ENCODE measurements at regions not wholly inside any gene's neighbourhood (a gene's known extent, or its start where the extent isn't known, plus 50 kb on each side); places are given as distances from the start of the nearest gene placed in this dataset.
A peak's percentile ranks its signal among the peaks of the same experiment; 100 is the strongest.

DNA sequence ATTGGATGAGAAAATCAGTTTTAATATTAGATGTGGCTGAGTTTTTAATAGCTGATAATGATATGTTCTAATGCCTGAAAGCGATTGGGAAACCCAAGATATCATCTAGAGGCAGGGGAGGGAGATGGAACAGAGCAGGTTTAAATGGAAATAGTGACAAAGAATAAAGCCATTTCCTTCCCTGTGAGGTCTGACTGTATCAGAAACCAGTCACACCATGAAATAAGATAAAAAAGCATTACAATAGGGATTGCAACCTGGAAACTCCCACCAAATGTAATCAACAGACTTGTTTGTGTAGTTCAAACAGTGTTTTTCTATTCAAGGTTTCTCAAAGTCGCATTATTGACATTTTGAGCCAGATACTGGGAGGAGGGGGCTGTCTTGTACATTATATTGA lies 110.1 kb upstream of the SMIM23 start:
- peaks cover 0 to 4% (median 0%) of the 10 kb centered on the region in 5 experiments for H3K9me3 ChIP-seq (ENCODE audit: control extremely low read depth in 1 of 5, control insufficient read depth in 4 of 5, insufficient read depth in 2 of 5, low read depth in 1 of 5, low read length in 4 of 5)
- H3K4me3 ChIP-seq (ENCODE audit: control insufficient read depth in 1 of 7, extremely low read depth in 1 of 7, insufficient read depth in 4 of 7, low read depth in 2 of 7, low read length in 6 of 7), result no peak overlapping the region
- 90% methylated on average over 2 of the region's 2 CpGs for WGBS (ENCODE audit: insufficient coverage)
- no peak for DNase-seq
- POLR2A ChIA-PET, result no interaction called here
- H3K36me3 ChIP-seq (ENCODE audit: control insufficient read depth in 4 of 4, insufficient read depth in 4 of 4, low read length in 3 of 4), result no peaks in the 10 kb centered on the region
- CTCF ChIA-PET, result no interaction called here
- H3K4me1 ChIP-seq (ENCODE audit: control extremely low read depth in 1 of 4, control insufficient read depth in 4 of 4, insufficient read depth in 4 of 4, low read length in 3 of 4), result peaks cover 0 to 2% (median 0%) of the 10 kb centered on the region in 4 experiments
- H3K27ac ChIP-seq (ENCODE audit: insufficient read depth in 1 of 2, low read depth in 1 of 2, low read length in 2 of 2, poor library complexity in 1 of 2, severe bottlenecking in 2 of 2), result no peak overlapping the region
- no peaks in the 10 kb centered on the region for H3K27me3 ChIP-seq (replicated peaks in 2 of 5; ENCODE audit: control insufficient read depth in 4 of 5, insufficient read depth in 5 of 5, low read length in 4 of 5)

GRCh38 chr5:171676286-171676944 lies 109.2 kb upstream of the SMIM23 start:
- H3K4me3 ChIP-seq (ENCODE audit: control insufficient read depth in 1 of 7, extremely low read depth in 1 of 7, insufficient read depth in 4 of 7, low read depth in 2 of 7, low read length in 6 of 7), result no peak overlapping the region
- CTCF ChIA-PET, result interaction anchor here (0.6 to 2.0 kb wide), 4 partner anchors 18 to 223 kb away, joined by 3 to 6 read pairs (median 4); no protein-coding TSS in a partner anchor

GRCh38 chr5:171678646-171679045 lies 107.0 kb upstream of the SMIM23 start:
- ChIA-PET CTCF (interaction anchor here (1.1 to 2.3 kb wide), 4 partner anchors 10 to 163 kb away, joined by 3 to 5 read pairs (median 3); no protein-coding TSS in a partner anchor), POLR2A (no interaction called here)
- H3K4me1 ChIP-seq (ENCODE audit: control extremely low read depth in 1 of 4, control insufficient read depth in 4 of 4, insufficient read depth in 4 of 4, low read length in 3 of 4), result peaks cover 2 to 11% (median 10%) of the 10 kb centered on the region in 4 experiments
- H3K27ac ChIP-seq (ENCODE audit: insufficient read depth in 1 of 2, low read depth in 1 of 2, low read length in 2 of 2, poor library complexity in 1 of 2, severe bottlenecking in 2 of 2), result no peak overlapping the region
- H3K4me3 ChIP-seq (ENCODE audit: control insufficient read depth in 1 of 7, extremely low read depth in 1 of 7, insufficient read depth in 4 of 7, low read depth in 2 of 7, low read length in 6 of 7), result no peak overlapping the region
- no peaks in the 10 kb centered on the region for H3K27me3 ChIP-seq (replicated peaks in 2 of 5; ENCODE audit: control insufficient read depth in 4 of 5, insufficient read depth in 5 of 5, low read length in 4 of 5)
- H3K9me3 ChIP-seq (ENCODE audit: control extremely low read depth in 1 of 5, control insufficient read depth in 4 of 5, insufficient read depth in 2 of 5, low read depth in 1 of 5, low read length in 4 of 5), result peaks cover 0 to 4% (median 0%) of the 10 kb centered on the region in 5 experiments
- no peaks in the 10 kb centered on the region for H3K36me3 ChIP-seq (ENCODE audit: control insufficient read depth in 4 of 4, insufficient read depth in 4 of 4, low read length in 3 of 4)
- DNase-seq, result no peak
- WGBS (ENCODE audit: insufficient coverage), result 100% methylated on average over 1 of the region's 1 CpG

More at GRCh38 chr5:171676286-171676944, 109.2 kb upstream of the SMIM23 start:
- H3K27me3 ChIP-seq (replicated peaks in 2 of 5; ENCODE audit: control insufficient read depth in 4 of 5, insufficient read depth in 5 of 5, low read length in 4 of 5), result no peaks in the 10 kb centered on the region
- peaks cover under 1 to 2% (median under 1%) of the 10 kb centered on the region in 4 experiments for H3K4me1 ChIP-seq (ENCODE audit: control extremely low read depth in 1 of 4, control insufficient read depth in 4 of 4, insufficient read depth in 4 of 4, low read length in 3 of 4)
- WGBS (ENCODE audit: insufficient coverage), result 89% methylated on average over 5 of the region's 6 CpGs
- peak in 2 of 3 donors; percentile 16 to 36 for DNase-seq
- POLR2A ChIA-PET, result no interaction called here
- no peaks in the 10 kb centered on the region for H3K36me3 ChIP-seq (ENCODE audit: control insufficient read depth in 4 of 4, insufficient read depth in 4 of 4, low read length in 3 of 4)
- peaks cover 0 to 4% (median 0%) of the 10 kb centered on the region in 5 experiments for H3K9me3 ChIP-seq (ENCODE audit: control extremely low read depth in 1 of 5, control insufficient read depth in 4 of 5, insufficient read depth in 2 of 5, low read depth in 1 of 5, low read length in 4 of 5)
- H3K27ac ChIP-seq (ENCODE audit: insufficient read depth in 1 of 2, low read depth in 1 of 2, low read length in 2 of 2, poor library complexity in 1 of 2, severe bottlenecking in 2 of 2), result no peak overlapping the region

DNA sequence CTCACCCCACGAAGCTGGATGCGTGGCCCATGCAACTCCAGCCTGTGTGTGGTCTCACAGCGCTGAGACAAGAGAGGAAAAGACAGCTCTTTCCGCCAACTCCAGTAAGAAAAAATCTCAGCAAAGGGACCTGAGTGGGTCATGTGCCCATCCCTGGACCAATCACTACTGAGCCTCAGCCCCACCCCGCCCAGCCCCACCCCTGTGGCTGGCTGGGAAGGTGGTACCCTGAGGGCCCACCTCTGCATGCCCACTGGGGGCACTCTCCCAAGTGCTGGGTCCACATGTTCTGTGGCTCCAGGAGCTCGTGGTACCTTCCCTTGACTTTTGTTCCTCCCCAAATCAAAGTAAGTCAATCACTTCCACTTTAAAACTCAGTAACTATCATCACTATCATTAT lies 105.1 kb upstream of the SMIM23 start:
- WGBS (ENCODE audit: insufficient coverage), result 94% methylated on average over 6 of the region's 6 CpGs
- Histone ChIP-seq H3K27ac (ENCODE audit: insufficient read depth in 1 of 2, low read depth in 1 of 2, low read length in 2 of 2, poor library complexity in 1 of 2, severe bottlenecking in 2 of 2) (no peak overlapping the region), H3K4me1 (ENCODE audit: control extremely low read depth in 1 of 4, control insufficient read depth in 4 of 4, insufficient read depth in 4 of 4, low read length in 3 of 4) (peaks cover 2 to 11% (median 10%) of the 10 kb centered on the region in 4 experiments), H3K9me3 (ENCODE audit: control extremely low read depth in 1 of 5, control insufficient read depth in 4 of 5, insufficient read depth in 2 of 5, low read depth in 1 of 5, low read length in 4 of 5) (no peaks in the 10 kb centered on the region), H3K27me3 (replicated peaks in 2 of 5; ENCODE audit: control insufficient read depth in 4 of 5, insufficient read depth in 5 of 5, low read length in 4 of 5) (no peaks in the 10 kb centered on the region), H3K4me3 (ENCODE audit: control insufficient read depth in 1 of 7, extremely low read depth in 1 of 7, insufficient read depth in 4 of 7, low read depth in 2 of 7, low read length in 6 of 7) (no peak overlapping the region), H3K36me3 (ENCODE audit: control insufficient read depth in 4 of 4, insufficient read depth in 4 of 4, low read length in 3 of 4) (no peaks in the 10 kb centered on the region)
- DNase-seq, result peak in 2 of 3 donors; percentile 13 to 21
- ChIA-PET CTCF (interaction anchor here (2.2 kb wide), 1 partner anchor 9 kb away, joined by 6 read pairs; no protein-coding TSS in a partner anchor), POLR2A (no interaction called here)

DNA sequence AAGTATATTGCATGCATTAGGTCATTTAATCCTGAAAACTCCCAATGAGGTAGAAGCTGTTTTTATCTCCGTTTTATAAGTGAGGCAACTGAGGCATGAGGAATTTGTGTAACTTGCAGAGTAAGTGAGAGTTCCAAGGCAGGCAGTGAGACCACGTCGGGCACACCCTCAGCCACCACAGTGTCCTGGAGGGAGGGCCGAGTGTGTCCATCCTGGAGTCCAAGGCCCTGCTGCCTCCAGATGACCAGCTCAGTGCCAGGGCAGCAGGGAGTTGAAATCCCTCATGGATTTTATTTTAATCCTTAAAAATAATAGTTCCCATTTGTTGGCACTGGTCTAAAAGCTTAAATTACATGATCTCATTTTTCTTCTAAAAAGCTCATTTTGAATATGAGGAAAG lies 104.6 kb upstream of the SMIM23 start:
- Histone ChIP-seq H3K36me3 (ENCODE audit: control insufficient read depth in 4 of 4, insufficient read depth in 4 of 4, low read length in 3 of 4) (no peaks in the 10 kb centered on the region), H3K4me1 (ENCODE audit: control extremely low read depth in 1 of 4, control insufficient read depth in 4 of 4, insufficient read depth in 4 of 4, low read length in 3 of 4) (peaks cover 0 to 11% (median 10%) of the 10 kb centered on the region in 4 experiments), H3K9me3 (ENCODE audit: control extremely low read depth in 1 of 5, control insufficient read depth in 4 of 5, insufficient read depth in 2 of 5, low read depth in 1 of 5, low read length in 4 of 5) (no peaks in the 10 kb centered on the region), H3K4me3 (ENCODE audit: control insufficient read depth in 1 of 7, extremely low read depth in 1 of 7, insufficient read depth in 4 of 7, low read depth in 2 of 7, low read length in 6 of 7) (no peak overlapping the region), H3K27me3 (replicated peaks in 2 of 5; ENCODE audit: control insufficient read depth in 4 of 5, insufficient read depth in 5 of 5, low read length in 4 of 5) (no peaks in the 10 kb centered on the region), H3K27ac (ENCODE audit: insufficient read depth in 1 of 2, low read depth in 1 of 2, low read length in 2 of 2, poor library complexity in 1 of 2, severe bottlenecking in 2 of 2) (no peak overlapping the region)
- ChIA-PET POLR2A (no interaction called here), CTCF (interaction anchor here (1.0 to 2.2 kb wide), 2 partner anchors 10 to 22 kb away, joined by 3 to 6 read pairs; no protein-coding TSS in a partner anchor)
- 94% methylated on average over 4 of the region's 4 CpGs for WGBS (ENCODE audit: insufficient coverage)
- DNase-seq, result no peak

- DNase-seq, result peak; percentile 29 to 85 (median 78)
- no peak overlapping the region for H3K27ac ChIP-seq (ENCODE audit: insufficient read depth in 1 of 2, low read depth in 1 of 2, low read length in 2 of 2, poor library complexity in 1 of 2, severe bottlenecking in 2 of 2)
- ChIA-PET CTCF (interaction anchor here (1.0 kb wide), 1 partner anchor 23 kb away, joined by 3 read pairs; no protein-coding TSS in a partner anchor), POLR2A (no interaction called here)
- H3K36me3 ChIP-seq (ENCODE audit: control insufficient read depth in 4 of 4, insufficient read depth in 4 of 4, low read length in 3 of 4), result no peaks in the 10 kb centered on the region
- H3K4me1 ChIP-seq (ENCODE audit: control extremely low read depth in 1 of 4, control insufficient read depth in 4 of 4, insufficient read depth in 4 of 4, low read length in 3 of 4), result peaks cover 0 to 11% (median 10%) of the 10 kb centered on the region in 4 experiments
- WGBS (ENCODE audit: insufficient coverage), result 2% methylated on average over 6 of the region's 6 CpGs
- no peak overlapping the region for H3K4me3 ChIP-seq (ENCODE audit: control insufficient read depth in 1 of 7, extremely low read depth in 1 of 7, insufficient read depth in 4 of 7, low read depth in 2 of 7, low read length in 6 of 7)
- H3K27me3 ChIP-seq (replicated peaks in 2 of 5; ENCODE audit: control insufficient read depth in 4 of 5, insufficient read depth in 5 of 5, low read length in 4 of 5), result no peaks in the 10 kb centered on the region
- H3K9me3 ChIP-seq (ENCODE audit: control extremely low read depth in 1 of 5, control insufficient read depth in 4 of 5, insufficient read depth in 2 of 5, low read depth in 1 of 5, low read length in 4 of 5), result no peaks in the 10 kb centered on the region
These were observed 103.9 kb upstream of the SMIM23 start for GRCh38 chr5:171681677-171682076.

GRCh38 chr5:171682801-171683200 lies 102.8 kb upstream of the SMIM23 start:
- no peaks in the 10 kb centered on the region for H3K9me3 ChIP-seq (ENCODE audit: control extremely low read depth in 1 of 5, control insufficient read depth in 4 of 5, insufficient read depth in 2 of 5, low read depth in 1 of 5, low read length in 4 of 5)
- DNase-seq, result no peak
- 93% methylated on average over 9 of the region's 9 CpGs for WGBS (ENCODE audit: insufficient coverage)
- POLR2A ChIA-PET, result no interaction called here
- H3K27me3 ChIP-seq (replicated peaks in 2 of 5; ENCODE audit: control insufficient read depth in 4 of 5, insufficient read depth in 5 of 5, low read length in 4 of 5), result no peaks in the 10 kb centered on the region
- peaks cover 0 to 11% (median 10%) of the 10 kb centered on the region in 4 experiments for H3K4me1 ChIP-seq (ENCODE audit: control extremely low read depth in 1 of 4, control insufficient read depth in 4 of 4, insufficient read depth in 4 of 4, low read length in 3 of 4)
- H3K36me3 ChIP-seq (ENCODE audit: control insufficient read depth in 4 of 4, insufficient read depth in 4 of 4, low read length in 3 of 4), result no peaks in the 10 kb centered on the region
- no peak overlapping the region for H3K4me3 ChIP-seq (ENCODE audit: control insufficient read depth in 1 of 7, extremely low read depth in 1 of 7, insufficient read depth in 4 of 7, low read depth in 2 of 7, low read length in 6 of 7)
- CTCF ChIA-PET, result no interaction called here
- H3K27ac ChIP-seq (ENCODE audit: insufficient read depth in 1 of 2, low read depth in 1 of 2, low read length in 2 of 2, poor library complexity in 1 of 2, severe bottlenecking in 2 of 2), result no peak overlapping the region
